Neural cell (in vitro differentiated cells): ENCODE measurements at regions not wholly inside any gene's neighbourhood (a gene's known extent, or its start where the extent isn't known, plus 50 kb on each side); places are given as distances from the start of the nearest gene placed in this dataset.

ENCODE experiments used
- H2AFZ ChIP-seq: fragments of 200-600, 300-800 bp; sonication (generic), shearing (Covaris generic); 2 replicates; pipeline ENCODE4 v1.6.0; 2014; ENCODE audit warnings: low read depth, mild to moderate bottlenecking, antibody characterized with exemption, low read length, moderate library complexity
- H3F3A ChIP-seq: fragments of 200-600 bp; shearing (Covaris generic); 2 replicates; pipeline ENCODE4 v1.6.1; 2016; ENCODE audit warnings: mild to moderate bottlenecking, moderate library complexity, mixed read lengths, antibody characterized with exemption, low read length; ENCODE audit not compliant: insufficient read depth, poor library complexity, severe bottlenecking
- H3K27ac ChIP-seq: fragments of 200-600, 300-800 bp; sonication (generic), shearing (Covaris generic); 2 replicates; pipeline ENCODE4 v1.5.1; 2014; ENCODE audit warnings: mild to moderate bottlenecking, low read length, moderate library complexity
- H3K27me3 ChIP-seq: fragments of 300-800, 200-600 bp; sonication (generic), shearing (Covaris generic); 2 replicates; pipeline ENCODE4 v1.6.0; 2014; ENCODE audit warnings: mild to moderate bottlenecking, low read depth, low read length, moderate library complexity; ENCODE audit not compliant: insufficient read depth
- H3K36me3 ChIP-seq: fragments of 300-800, 200-600 bp; sonication (generic), shearing (Covaris generic); 2 replicates; pipeline ENCODE4 v1.5.1; 2014; ENCODE audit warnings: mild to moderate bottlenecking, antibody characterized with exemption, low read length, moderate library complexity; ENCODE audit not compliant: insufficient read depth
- H3K4me2 ChIP-seq: fragments of 300-800, 200-600 bp; sonication (generic), shearing (Covaris generic); 2 replicates; pipeline ENCODE4 v1.6.0; 2014; ENCODE audit warnings: mild to moderate bottlenecking, low read length
- H3K4me3 ChIP-seq: fragments of 300-800, 200-600 bp; sonication (generic), shearing (Covaris generic); 2 replicates; pipeline ENCODE4 v1.5.1; 2014; ENCODE audit warnings: mild to moderate bottlenecking, low read length, moderate library complexity
- H3K79me2 ChIP-seq: fragments of 200-600 bp; shearing (Covaris generic); replicated peaks from 2 replicates; pipeline ENCODE4 v1.6.0; 2014; ENCODE audit warnings: mild to moderate bottlenecking, low read length, moderate library complexity; ENCODE audit not compliant: insufficient read depth
- H3K9ac ChIP-seq: fragments of 300-800, 200-600 bp; sonication (generic), shearing (Covaris generic); 2 replicates; pipeline ENCODE4 v1.6.1; 2016; ENCODE audit warnings: mild to moderate bottlenecking, low read length, mixed read lengths
- H3K9me2 ChIP-seq: fragments of 200-600 bp; shearing (Covaris generic); 2 replicates; pipeline ENCODE4 v1.6.1; 2016; ENCODE audit warnings: mild to moderate bottlenecking, low read length, mixed read lengths; ENCODE audit not compliant: insufficient read depth
- H3K9me3 ChIP-seq: fragments of 200-600, 300-800 bp; sonication (generic), shearing (Covaris generic); 2 replicates; pipeline ENCODE4 v1.6.1; 2016; ENCODE audit warnings: mild to moderate bottlenecking, mixed run types, low read length, moderate library complexity, mixed read lengths
- H4K20me1 ChIP-seq: fragments of 200-600 bp; shearing (Covaris generic); 2 replicates; pipeline ENCODE4 v1.6.1; 2016; ENCODE audit warnings: mild to moderate bottlenecking, mixed run types; ENCODE audit not compliant: insufficient read depth
- CTCF ChIP-seq: fragments of 450-650 bp; IDR thresholded peaks from 2 replicates; pipeline ENCODE4 v1.5.1; 2014; ENCODE audit warnings: antibody characterized with exemption, mild to moderate bottlenecking, moderate library complexity; ENCODE audit not compliant: poor library complexity, severe bottlenecking
- EP300 ChIP-seq: fragments of 450-650 bp; conservative IDR thresholded peaks from 2 replicates; pipeline ENCODE4 v1.6.1; 2014; ENCODE audit warnings: antibody characterized with exemption, mild to moderate bottlenecking, moderate library complexity; ENCODE audit not compliant: poor library complexity, severe bottlenecking
- EZH2 ChIP-seq: fragments of 200-600, 300-800 bp; shearing (Covaris generic), sonication (generic); IDR thresholded peaks from 2 replicates; pipeline ENCODE4 v1.6.1; 2014; ENCODE audit warnings: antibody characterized with exemption, low read length, borderline replicate concordance, mild to moderate bottlenecking; ENCODE audit not compliant: insufficient read depth, poor library complexity, severe bottlenecking
- MXI1 ChIP-seq: fragments of 450-650 bp; conservative IDR thresholded peaks from 2 replicates; pipeline ENCODE4 v1.6.1; 2014; ENCODE audit warnings: antibody characterized with exemption, mild to moderate bottlenecking; ENCODE audit not compliant: poor library complexity, severe bottlenecking
- POLR2AphosphoS5 ChIP-seq: IDR thresholded peaks from 2 replicates; pipeline ENCODE4 v1.6.1; 2012
- RAD21 ChIP-seq: fragments of 450-650 bp; conservative IDR thresholded peaks from 2 replicates; pipeline ENCODE4 v1.6.1; 2014; ENCODE audit warnings: antibody characterized with exemption, mild to moderate bottlenecking, moderate library complexity
- REST ChIP-seq: IDR thresholded peaks from 2 replicates; pipeline ENCODE4 v1.6.1; 2012; ENCODE audit warnings: borderline replicate concordance
- SMC3 ChIP-seq: fragments of 450-650 bp; conservative IDR thresholded peaks from 2 replicates; pipeline ENCODE4 v1.6.1; 2014; ENCODE audit warnings: antibody characterized with exemption, mild to moderate bottlenecking, moderate library complexity; ENCODE audit not compliant: poor library complexity
- TAF1 ChIP-seq: IDR thresholded peaks from 2 replicates; pipeline ENCODE4 v1.6.1; 2012; ENCODE audit warnings: low read depth

GRCh38 chr9:659286-659685, 182.2 kb upstream of the DMRT1 start:
- Histone ChIP-seq H3K36me3 (no peaks in the 10 kb centered on the region), H3K27me3 (no peaks in the 10 kb centered on the region), H3K79me2 (no peaks in the 10 kb centered on the region), H4K20me1 (no peaks in the 10 kb centered on the region), H3K4me2 (no peak overlapping the region), H3K4me3 (no peak overlapping the region), H3K9me3 (no peaks in the 10 kb centered on the region), H3K9me2 (no peaks in the 10 kb centered on the region), H3K9ac (no peak overlapping the region), H3F3A (no peaks in the 10 kb centered on the region), H2AFZ (no peak overlapping the region), H3K27ac (no peak overlapping the region)
- no peak for TF ChIP-seq EP300

- no peak overlapping the region for H2AFZ ChIP-seq
- H3F3A ChIP-seq: no peaks in the 10 kb centered on the region
- H3K4me3 ChIP-seq: no peak overlapping the region
- no peaks in the 10 kb centered on the region for H3K9me3 ChIP-seq
- TF ChIP-seq POLR2AphosphoS5 (no peak), EZH2 (no peak), REST (no peak), MXI1 (no peak), TAF1 (no peak), EP300 (no peak)
- no peaks in the 10 kb centered on the region for H4K20me1 ChIP-seq
- H3K36me3 ChIP-seq: no peaks in the 10 kb centered on the region
- H3K27me3 ChIP-seq: no peaks in the 10 kb centered on the region
- no peak overlapping the region for H3K4me2 ChIP-seq
- H3K27ac ChIP-seq: no peak overlapping the region
- no peaks in the 10 kb centered on the region for H3K79me2 ChIP-seq
- no peaks in the 10 kb centered on the region for H3K9me2 ChIP-seq
- no peak overlapping the region for H3K9ac ChIP-seq
Measured at GRCh38 chr9:660227-660626, 181.3 kb upstream of the DMRT1 start.

GRCh38 chr9:663541-663940, 178.0 kb upstream of the DMRT1 start:
- Histone ChIP-seq H3K9me3 (no peaks in the 10 kb centered on the region), H4K20me1 (no peaks in the 10 kb centered on the region), H2AFZ (no peak overlapping the region), H3F3A (no peaks in the 10 kb centered on the region), H3K4me3 (no peak overlapping the region), H3K36me3 (no peaks in the 10 kb centered on the region), H3K4me2 (no peak overlapping the region), H3K27ac (no peak overlapping the region), H3K9me2 (no peaks in the 10 kb centered on the region), H3K9ac (no peak overlapping the region), H3K79me2 (no peaks in the 10 kb centered on the region), H3K27me3 (no peaks in the 10 kb centered on the region)
- no peak for TF ChIP-seq TAF1
- TF ChIP-seq REST: no peak
- TF ChIP-seq CTCF: no peak
- no peak for TF ChIP-seq MXI1
- TF ChIP-seq RAD21: no peak
- TF ChIP-seq EZH2: no peak
- TF ChIP-seq SMC3: no peak
- no peak for TF ChIP-seq EP300
- no peak for TF ChIP-seq POLR2AphosphoS5
